Activated CD4-positive, alpha-beta memory T cell treated with anti-CD3 and anti-CD28 coated beads for 36 hours (primary cell): ENCODE measurements at regions not wholly inside any gene's neighbourhood (a gene's known extent, or its start where the extent isn't known, plus 50 kb on each side); places are given as distances from the start of the nearest gene placed in this dataset.

Experiments
- CTCF ChIA-PET: fragments of 350-600 bp; sonication (Branson Sonifier 250); formaldehyde crosslinking; loops from one replicate; lab custom pipeline; 2021; ENCODE audit warnings: antibody characterized with exemption, inconsistent platforms; lab: Charles Lee
- POLR2A ChIA-PET: fragments of 350-600 bp; sonication (Branson Sonifier 250); formaldehyde crosslinking; loops from one replicate; lab custom pipeline; 2021; ENCODE audit warnings: antibody characterized with exemption; lab: Charles Lee
- DNase-seq: peaks from one replicate; pipeline ENCODE4 v3.0.0-alpha.2; 2020
- H3K27ac Mint-ChIP-seq: one replicate; pipeline ENCODE4 v1.8.0; 2021; ENCODE audit warnings: mixed read lengths
- H3K27me3 Mint-ChIP-seq: one replicate; pipeline ENCODE4 v1.8.0; 2021; ENCODE audit warnings: mixed read lengths
- H3K36me3 Mint-ChIP-seq: one replicate; pipeline ENCODE4 v1.8.0; 2021; ENCODE audit warnings: mixed read lengths
- H3K4me1 Mint-ChIP-seq: one replicate; pipeline ENCODE4 v1.8.0; 2021; ENCODE audit warnings: low read depth, mixed read lengths
- H3K4me3 Mint-ChIP-seq: one replicate; pipeline ENCODE4 v1.8.0; 2021; ENCODE audit warnings: mild to moderate bottlenecking, mixed read lengths
- H3K9me3 Mint-ChIP-seq: one replicate; pipeline ENCODE4 v1.8.0; 2021; ENCODE audit warnings: mixed read lengths
- intact Hi-C: fragments of 100-400 bp; cut with micrococcal nuclease; formaldehyde crosslinking; loops from one replicate; pipeline ENCODE4 v1.15.1; 2023

DNA sequence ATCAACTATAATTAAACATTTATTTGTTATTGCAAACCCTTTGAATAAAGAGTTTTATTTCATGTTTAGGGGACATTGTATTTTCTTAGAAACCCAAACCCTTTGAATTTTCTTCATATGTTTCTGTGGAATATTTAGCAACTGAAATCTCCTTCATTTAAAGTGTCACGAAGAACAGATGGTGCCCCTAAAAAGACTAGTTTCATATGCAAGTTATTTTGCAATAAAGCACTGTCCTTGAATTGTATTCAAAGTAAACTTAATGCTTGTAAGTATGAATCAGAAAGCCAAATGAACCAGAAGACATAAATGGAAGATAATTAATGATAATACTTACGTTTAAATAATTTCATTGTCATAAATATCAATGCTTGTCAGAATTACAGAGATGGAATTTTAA lies 151.9 kb upstream of the CWC22 start:
- DNase-seq: no peak
- Mint-ChIP-seq H3K27ac (no peak overlapping the region), H3K4me1 (no peaks in the 10 kb centered on the region), H3K27me3 (peaks cover 1% of the 10 kb centered on the region), H3K4me3 (no peak overlapping the region), H3K36me3 (no peaks in the 10 kb centered on the region), H3K9me3 (no peaks in the 10 kb centered on the region)
- intact Hi-C loops: no loop called here
- POLR2A ChIA-PET: no interaction called here
- CTCF ChIA-PET: no interaction called here

DNA sequence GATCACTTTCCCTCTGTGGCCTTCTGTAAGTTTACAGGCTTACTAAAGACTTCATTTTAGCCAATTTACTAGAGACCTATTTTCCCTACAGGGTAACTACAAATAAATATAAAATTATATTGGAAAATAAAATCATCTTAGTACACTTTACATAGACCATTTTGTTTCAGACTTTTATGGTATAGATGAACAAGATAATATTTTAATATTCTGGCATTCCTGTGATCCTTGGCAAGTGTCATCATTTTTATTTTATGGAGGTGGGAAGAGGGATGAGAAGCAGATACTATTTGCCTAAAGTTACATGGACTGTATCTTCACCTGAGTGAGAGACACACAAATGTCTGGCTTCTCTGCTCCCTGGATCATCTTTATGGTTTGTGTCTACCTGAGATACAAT lies 149.6 kb upstream of the CWC22 start:
- H3K36me3 Mint-ChIP-seq: no peaks in the 10 kb centered on the region

DNA sequence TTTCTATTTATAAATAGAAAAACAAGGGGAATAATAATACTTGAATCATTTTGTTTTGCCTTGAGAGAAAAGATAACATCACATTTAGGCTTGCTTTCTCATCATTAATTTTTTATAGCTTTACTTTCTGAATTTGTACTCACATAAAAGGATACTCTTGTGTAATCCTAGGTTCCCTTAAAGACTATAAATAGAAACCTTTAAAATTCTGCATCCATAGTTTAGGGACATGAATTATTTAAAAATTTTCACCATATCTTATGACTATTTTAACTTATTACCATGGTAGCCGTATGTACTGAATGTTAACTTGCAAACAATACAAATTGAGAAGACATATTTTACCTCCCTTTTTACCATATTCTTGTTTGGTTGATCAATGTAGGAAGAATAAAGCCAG lies 143.5 kb upstream of the CWC22 start:
- ChIA-PET CTCF (no interaction called here), POLR2A (no interaction called here)
- H3K9me3 Mint-ChIP-seq: no peaks in the 10 kb centered on the region
- no peaks in the 10 kb centered on the region for H3K4me1 Mint-ChIP-seq
- no peak for DNase-seq
- peaks cover 1% of the 10 kb centered on the region for H3K27me3 Mint-ChIP-seq
- no peaks in the 10 kb centered on the region for H3K36me3 Mint-ChIP-seq
- intact Hi-C loops: no loop called here
- no peak overlapping the region for H3K4me3 Mint-ChIP-seq
- no peak overlapping the region for H3K27ac Mint-ChIP-seq

More for the DNA sequence above, 149.6 kb upstream of the CWC22 start:
- H3K27ac Mint-ChIP-seq: no peak overlapping the region
- no peaks in the 10 kb centered on the region for H3K4me1 Mint-ChIP-seq
- ChIA-PET POLR2A (no interaction called here), CTCF (no interaction called here)
- no peaks in the 10 kb centered on the region for H3K9me3 Mint-ChIP-seq
- no peak for DNase-seq
- no peak overlapping the region for H3K4me3 Mint-ChIP-seq
- H3K27me3 Mint-ChIP-seq: peaks cover 1% of the 10 kb centered on the region
- intact Hi-C loops: no loop called here

DNA sequence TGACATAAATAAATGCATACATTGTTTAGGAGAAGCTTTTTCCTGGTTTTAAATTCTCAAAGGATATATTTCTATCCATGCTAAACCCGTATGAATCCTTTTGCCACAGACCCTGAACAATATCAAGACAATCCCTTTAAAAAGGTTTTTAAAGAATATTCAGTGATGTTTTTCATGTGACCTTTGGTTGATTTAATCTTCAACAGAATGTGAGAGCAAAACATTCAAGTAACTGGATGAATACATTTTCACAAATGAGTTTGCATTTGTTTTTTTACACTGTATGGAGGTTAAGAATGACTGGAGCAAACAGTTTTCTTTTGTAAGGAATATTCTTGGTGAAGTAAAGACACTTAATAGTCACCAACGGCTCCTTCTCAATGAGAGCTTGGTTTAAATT lies 139.4 kb upstream of the CWC22 start:
- Mint-ChIP-seq H3K4me1 (no peaks in the 10 kb centered on the region), H3K4me3 (no peak overlapping the region), H3K27ac (no peak overlapping the region), H3K27me3 (peaks cover 4% of the 10 kb centered on the region), H3K9me3 (no peaks in the 10 kb centered on the region), H3K36me3 (no peaks in the 10 kb centered on the region)
- intact Hi-C loops: no loop called here
- DNase-seq: no peak
- CTCF ChIA-PET: no interaction called here
- POLR2A ChIA-PET: no interaction called here

DNA sequence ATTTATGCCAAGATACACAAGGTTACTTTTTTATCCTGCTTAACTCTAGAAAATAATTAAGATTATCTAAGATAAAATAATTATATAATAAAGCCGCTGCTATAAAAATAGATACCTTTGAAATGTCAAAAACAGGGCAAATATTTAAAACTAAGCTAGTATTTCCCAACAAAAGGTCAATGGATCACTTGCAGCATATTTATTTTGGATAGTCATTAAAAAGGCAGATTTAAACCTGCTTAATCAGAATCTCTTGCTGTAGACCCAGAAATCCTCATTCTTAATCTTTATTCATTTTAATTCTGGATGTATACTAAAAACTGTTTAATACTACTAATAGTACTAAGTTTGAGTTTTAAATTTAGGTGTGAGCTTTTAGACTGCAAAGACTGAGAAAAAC lies 139.0 kb upstream of the CWC22 start:
- Mint-ChIP-seq H3K36me3 (no peaks in the 10 kb centered on the region), H3K4me1 (no peaks in the 10 kb centered on the region), H3K27ac (no peak overlapping the region), H3K9me3 (no peaks in the 10 kb centered on the region), H3K27me3 (peaks cover 6% of the 10 kb centered on the region), H3K4me3 (no peak overlapping the region)
- ChIA-PET CTCF (no interaction called here), POLR2A (no interaction called here)
- no peak for DNase-seq
- intact Hi-C loops: no loop called here

DNA sequence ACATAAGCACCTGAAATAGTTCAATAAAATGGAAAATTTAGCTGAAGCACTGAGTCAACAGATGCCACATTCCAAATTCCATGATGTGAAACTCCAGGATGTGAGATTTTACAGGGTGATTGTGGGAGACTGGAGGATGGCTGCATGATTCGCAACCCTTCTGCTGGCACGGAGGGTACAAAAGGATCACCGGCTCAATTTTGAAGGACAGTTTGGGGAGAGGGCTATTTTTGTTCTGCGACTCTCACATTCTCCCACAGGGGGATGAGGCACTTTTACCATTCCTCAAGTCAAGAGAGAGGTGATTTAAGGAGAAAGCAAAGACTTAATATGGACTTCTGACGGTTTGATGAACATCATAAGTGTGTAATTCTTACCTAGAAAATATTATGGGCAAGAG lies 138.1 kb upstream of the CWC22 start:
- Mint-ChIP-seq H3K27ac (no peak overlapping the region), H3K36me3 (no peaks in the 10 kb centered on the region), H3K4me3 (no peak overlapping the region), H3K4me1 (no peaks in the 10 kb centered on the region), H3K9me3 (no peaks in the 10 kb centered on the region), H3K27me3 (peaks cover 7% of the 10 kb centered on the region)
- no peak for DNase-seq
- intact Hi-C loops: no loop called here
- ChIA-PET CTCF (interaction anchor here (0.6 kb wide), 1 partner anchor 22 kb away, joined by 4 read pairs; no protein-coding TSS in a partner anchor), POLR2A (no interaction called here)

DNA sequence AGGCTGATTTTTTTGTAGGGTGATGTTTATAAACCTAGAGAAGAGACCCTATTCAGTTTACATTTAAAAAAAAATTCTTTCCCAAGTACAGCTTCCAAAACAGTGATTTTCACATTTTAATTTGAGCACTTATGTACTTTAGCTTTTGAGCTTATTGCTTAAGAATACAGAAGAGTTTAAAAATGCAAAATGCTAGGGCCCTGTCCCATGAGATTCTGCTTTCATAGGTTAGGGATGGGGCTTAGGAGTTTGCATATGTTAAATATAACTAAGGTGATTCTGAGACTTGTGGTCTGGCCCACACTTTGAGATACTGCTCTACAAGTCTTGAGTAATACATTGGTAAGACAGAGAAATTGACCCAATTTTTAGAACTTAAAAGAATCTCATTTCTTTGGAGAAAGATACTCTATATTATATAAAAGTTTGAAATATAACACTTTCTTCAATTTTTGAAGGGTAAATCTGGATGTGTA lies 137.3 kb upstream of the CWC22 start:
- intact Hi-C loops: no loop called here
- no peak for DNase-seq
- no peaks in the 10 kb centered on the region for H3K9me3 Mint-ChIP-seq

DNA sequence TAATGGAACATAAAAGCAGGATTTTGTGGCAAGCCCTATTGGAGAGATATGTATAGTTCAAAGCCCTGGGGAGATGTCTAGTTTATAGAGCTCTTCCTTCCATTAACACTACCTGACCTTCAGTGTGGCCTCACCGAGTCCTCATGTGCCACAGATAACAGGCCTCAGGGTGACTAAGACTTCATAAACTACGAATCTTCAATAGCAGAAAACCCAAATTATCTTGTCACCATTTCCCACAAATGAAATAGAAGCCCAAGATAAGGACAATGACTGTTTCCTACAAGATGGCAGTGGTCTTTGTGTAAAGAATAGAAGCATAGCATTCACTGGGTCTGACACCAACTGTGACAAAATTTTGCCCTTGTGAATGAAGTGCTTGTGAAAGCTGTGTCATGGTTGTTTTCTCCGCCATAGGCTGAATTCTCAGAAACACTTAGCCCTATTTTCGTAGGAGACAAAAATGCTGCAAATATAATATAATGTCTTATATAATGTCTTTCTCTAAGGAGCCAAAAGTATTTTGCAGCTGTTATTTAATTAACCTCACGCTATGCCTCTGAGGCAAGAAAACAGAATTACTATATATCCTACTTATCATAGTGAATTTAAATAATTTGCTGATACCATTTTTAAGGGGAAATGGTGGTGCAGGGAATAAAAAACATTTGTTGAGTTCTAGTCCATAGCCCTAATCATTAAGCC lies 136.7 kb upstream of the CWC22 start:
- Mint-ChIP-seq H3K9me3 (no peaks in the 10 kb centered on the region), H3K4me3 (no peak overlapping the region), H3K27me3 (peaks cover 7% of the 10 kb centered on the region), H3K27ac (no peak overlapping the region), H3K36me3 (no peaks in the 10 kb centered on the region), H3K4me1 (no peaks in the 10 kb centered on the region)
- POLR2A ChIA-PET: no interaction called here
- CTCF ChIA-PET: no interaction called here
- no peak for DNase-seq
- intact Hi-C loops: no loop called here

More for the DNA sequence above, 137.3 kb upstream of the CWC22 start:
- ChIA-PET POLR2A (no interaction called here), CTCF (no interaction called here)
- Mint-ChIP-seq H3K4me3 (no peak overlapping the region), H3K27ac (no peak overlapping the region), H3K4me1 (no peaks in the 10 kb centered on the region), H3K27me3 (peaks cover 7% of the 10 kb centered on the region), H3K36me3 (no peaks in the 10 kb centered on the region)

DNA sequence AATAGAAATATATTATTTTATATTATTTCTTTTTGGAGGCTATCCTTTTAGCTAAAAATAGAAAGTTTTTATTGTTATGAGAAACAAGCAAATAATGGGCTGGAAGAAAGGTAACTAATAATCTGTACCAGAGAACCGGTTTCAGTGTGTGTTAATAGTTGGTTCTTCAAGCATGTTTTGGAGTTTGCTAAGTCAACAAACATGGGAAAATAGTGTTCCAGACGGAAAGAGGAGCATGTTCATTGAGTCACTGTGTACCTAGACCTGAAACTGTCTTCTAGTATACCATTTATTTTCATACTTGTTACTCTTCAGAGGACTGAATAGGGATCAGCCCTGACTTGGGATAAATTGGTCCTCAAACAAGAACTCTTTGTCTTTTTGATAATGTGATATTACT lies 134.5 kb upstream of the CWC22 start:
- H3K36me3 Mint-ChIP-seq: no peaks in the 10 kb centered on the region
- no peaks in the 10 kb centered on the region for H3K9me3 Mint-ChIP-seq
- H3K4me3 Mint-ChIP-seq: no peak overlapping the region
- CTCF ChIA-PET: no interaction called here
- peaks cover 6% of the 10 kb centered on the region for H3K27me3 Mint-ChIP-seq
- H3K4me1 Mint-ChIP-seq: no peaks in the 10 kb centered on the region
- DNase-seq: no peak
- intact Hi-C loops: no loop called here
- POLR2A ChIA-PET: no interaction called here
- H3K27ac Mint-ChIP-seq: no peak overlapping the region

DNA sequence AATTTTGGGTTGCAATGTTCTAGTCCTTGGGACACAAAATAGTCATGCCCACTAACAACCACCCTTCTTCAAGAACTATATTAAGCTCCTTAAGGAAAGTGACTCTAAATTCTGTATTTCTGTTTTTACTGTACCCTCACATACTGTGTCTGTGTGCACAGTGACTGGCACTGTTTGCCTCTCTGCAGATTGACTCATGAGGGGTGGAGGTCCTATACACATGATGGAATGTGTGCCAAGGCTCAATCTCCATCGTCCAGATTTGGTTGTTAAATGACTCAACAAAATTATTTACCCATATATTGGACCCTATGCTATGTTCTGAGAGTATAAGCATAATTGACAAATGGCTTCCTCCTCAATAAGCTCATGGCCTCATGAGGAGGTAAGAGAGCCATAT lies 126.6 kb upstream of the CWC22 start:
- no peak overlapping the region for H3K4me3 Mint-ChIP-seq
- H3K4me1 Mint-ChIP-seq: no peaks in the 10 kb centered on the region
- peaks cover 7% of the 10 kb centered on the region for H3K27me3 Mint-ChIP-seq
- POLR2A ChIA-PET: no interaction called here
- H3K9me3 Mint-ChIP-seq: no peaks in the 10 kb centered on the region
- DNase-seq: no peak
- H3K36me3 Mint-ChIP-seq: no peaks in the 10 kb centered on the region
- no peak overlapping the region for H3K27ac Mint-ChIP-seq
- intact Hi-C loops: no loop called here
- CTCF ChIA-PET: interaction anchor here (0.6 to 1.0 kb wide), 3 partner anchors 10 to 80 kb away, joined by 3 to 4 read pairs (median 3); no protein-coding TSS in a partner anchor

DNA sequence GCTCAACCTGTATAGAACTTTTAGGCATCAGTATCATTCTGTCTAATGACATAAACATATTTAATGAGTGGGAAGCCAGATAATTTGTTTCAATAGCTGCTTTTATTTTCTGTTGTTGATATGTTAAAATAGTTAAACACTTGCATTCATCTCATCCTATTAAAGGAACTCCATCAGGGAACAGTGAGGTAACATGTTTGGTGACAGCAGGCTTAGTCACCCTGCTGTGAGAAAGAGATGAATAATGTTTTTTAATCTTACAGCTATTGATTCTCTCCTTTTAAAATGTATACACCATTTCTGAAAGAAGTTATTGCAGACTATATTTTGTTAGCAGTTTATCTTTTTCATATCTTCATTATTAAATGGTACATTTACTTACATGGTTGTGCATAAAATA lies 123.3 kb upstream of the CWC22 start:
- ChIA-PET POLR2A (no interaction called here), CTCF (no interaction called here)
- Mint-ChIP-seq H3K4me1 (no peaks in the 10 kb centered on the region), H3K9me3 (no peaks in the 10 kb centered on the region), H3K27me3 (peaks cover 7% of the 10 kb centered on the region), H3K27ac (no peak overlapping the region), H3K4me3 (no peak overlapping the region), H3K36me3 (no peaks in the 10 kb centered on the region)
- no peak for DNase-seq
- intact Hi-C loops: no loop called here

DNA sequence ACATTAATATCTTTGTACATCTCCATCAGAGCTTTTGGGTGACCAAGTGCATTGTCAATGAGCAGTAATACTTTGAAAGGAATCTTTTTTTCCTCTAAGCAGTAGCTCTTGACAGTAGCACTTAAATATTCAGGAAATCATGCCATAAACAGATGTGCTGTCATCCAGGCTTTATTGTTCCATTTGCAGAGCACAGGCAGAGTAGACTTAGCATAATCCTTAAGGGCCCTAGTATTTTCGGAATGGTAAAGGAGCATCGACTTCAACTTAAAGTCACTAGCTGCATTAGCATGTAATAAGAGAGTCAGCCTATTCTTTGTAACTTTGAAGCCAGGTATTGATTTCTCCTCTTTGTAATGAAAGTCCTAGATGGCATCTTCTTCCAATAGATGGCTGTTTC lies 121.8 kb upstream of the CWC22 start:
- no peak for DNase-seq
- no peaks in the 10 kb centered on the region for H3K36me3 Mint-ChIP-seq
- no peak overlapping the region for H3K27ac Mint-ChIP-seq
- intact Hi-C loops: no loop called here
- no peaks in the 10 kb centered on the region for H3K4me1 Mint-ChIP-seq
- peaks cover 3% of the 10 kb centered on the region for H3K27me3 Mint-ChIP-seq
- no peaks in the 10 kb centered on the region for H3K9me3 Mint-ChIP-seq
- POLR2A ChIA-PET: no interaction called here
- CTCF ChIA-PET: interaction anchor here (1.3 kb wide), 1 partner anchor 929 kb away, joined by 7 read pairs; no protein-coding TSS in a partner anchor
- H3K4me3 Mint-ChIP-seq: no peak overlapping the region
